ENCODE measurements at regions not wholly inside any gene's neighbourhood (a gene's known extent, or its start where the extent isn't known, plus 50 kb on each side); places are given as distances from the start of the nearest gene placed in this dataset.

DNA sequence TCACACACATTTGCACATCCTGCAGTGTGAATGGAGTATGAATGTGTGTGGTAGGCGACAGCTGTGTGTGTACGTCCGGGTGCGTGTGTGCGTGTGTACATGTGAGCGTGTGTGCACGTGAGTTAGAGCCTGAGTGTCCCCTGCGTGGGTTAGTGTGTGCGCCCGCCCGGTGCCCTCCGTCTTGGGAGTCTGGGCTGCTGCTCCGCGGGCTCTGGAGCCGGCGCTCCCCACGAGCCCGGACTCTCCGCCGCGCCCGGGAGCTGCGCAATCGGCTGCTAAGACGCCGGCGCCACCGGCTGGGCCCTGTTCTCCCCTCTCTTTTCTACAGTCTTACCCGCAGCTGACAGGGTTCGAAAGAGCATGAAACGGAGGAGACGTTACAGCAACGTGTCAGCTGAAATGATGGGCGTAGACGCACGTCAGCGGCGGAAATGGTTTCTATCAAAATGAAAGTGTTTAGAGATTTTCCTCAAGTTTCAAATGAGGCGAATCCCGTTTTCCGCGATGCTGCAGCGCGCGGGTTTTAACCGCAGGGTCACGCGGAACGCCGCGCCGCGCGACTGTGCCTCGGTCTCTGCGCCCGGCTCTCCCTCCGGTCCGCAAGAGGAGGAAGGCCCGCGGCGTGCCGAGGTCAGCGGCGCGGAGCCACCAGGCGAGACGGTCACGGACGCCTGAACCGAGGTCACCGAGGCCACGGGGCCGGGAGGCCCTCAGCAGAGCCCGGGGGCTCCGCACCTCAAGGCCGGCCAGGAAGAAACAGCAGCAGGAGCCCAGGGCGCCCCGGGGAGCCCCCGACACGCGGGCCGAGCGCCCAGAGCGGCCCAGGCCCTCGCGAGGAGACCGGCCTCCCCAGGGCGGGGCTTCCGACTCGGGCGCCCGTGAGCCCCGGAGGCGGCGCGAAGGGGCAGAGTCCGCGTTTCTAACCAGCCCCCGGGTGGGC lies 95.3 kb upstream of the BHLHE23 start:
- peak; percentile 66 for DNase-seq (ENCODE audit: low spot score)
- no peaks in the 10 kb centered on the region for H3K9me3 ChIP-seq (ENCODE audit: low read depth, low read length, poor library complexity, severe bottlenecking)
- no TSS peak for BruUV-seq (replicated peaks)

DNA sequence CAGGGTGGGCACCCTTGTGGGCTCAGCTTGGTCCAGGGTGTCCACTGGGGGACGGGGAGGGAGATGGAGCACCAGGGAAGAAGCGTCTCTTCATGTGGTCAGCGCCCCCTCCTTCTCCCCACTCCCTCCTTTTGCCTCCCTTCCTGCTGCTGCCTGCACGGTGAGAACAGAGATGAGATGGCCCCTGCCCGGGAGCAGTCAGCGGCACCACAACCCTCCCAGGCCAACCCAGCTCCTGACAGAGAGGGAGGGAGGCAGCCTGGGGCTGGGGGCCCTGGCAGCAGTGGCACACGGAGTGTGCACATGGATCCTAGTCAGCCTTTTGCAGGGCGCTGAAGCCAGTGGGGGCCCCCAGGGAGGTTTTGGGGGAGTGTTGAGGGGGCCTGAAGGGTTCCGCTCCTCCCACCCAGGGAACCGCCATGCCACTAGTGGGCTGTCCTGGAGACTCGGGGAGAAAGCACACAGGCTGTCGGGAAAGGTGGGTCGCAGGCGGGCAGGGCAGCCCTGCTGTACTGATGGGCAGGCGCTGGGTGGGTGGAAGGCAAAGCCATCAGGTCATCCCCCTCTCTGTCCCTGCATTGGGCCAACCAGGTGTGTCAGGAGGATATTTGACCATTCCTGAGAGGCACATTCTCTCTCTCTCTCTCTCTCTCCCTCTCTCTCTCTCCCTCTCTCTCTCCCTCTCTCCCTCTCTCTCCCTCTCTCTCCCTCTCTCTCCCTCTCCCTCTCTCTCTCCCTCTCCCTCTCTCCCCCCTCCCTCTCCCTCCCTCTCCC lies 94.3 kb upstream of the BHLHE23 start:
- Histone ChIP-seq H3K36me3 (ENCODE audit: insufficient read depth, low read length, poor library complexity, severe bottlenecking) (no peaks in the 10 kb centered on the region), H3K9me3 (ENCODE audit: low read depth, low read length, poor library complexity, severe bottlenecking) (no peaks in the 10 kb centered on the region), H3K4me3 (ENCODE audit: low read depth, low read length, poor library complexity, severe bottlenecking) (no peak overlapping the region), H3K4me1 (ENCODE audit: insufficient read depth, low read length, poor library complexity, severe bottlenecking) (no peaks in the 10 kb centered on the region), H3K27me3 (replicated peaks; ENCODE audit: insufficient read depth, low read depth, low read length, poor library complexity) (peaks cover 47% of the 10 kb centered on the region), H3K27ac (ENCODE audit: low read depth, low read length, poor library complexity, severe bottlenecking) (no peak overlapping the region)
- intact Hi-C loops (cut with micrococcal nuclease; ENCODE audit: unreplicated experiment), result no loop called here
- ChIA-PET CTCF (no interaction called here), POLR2A (ENCODE audit: low non-redundant PET) (no interaction called here)
- no TSS peak for BruUV-seq (replicated peaks)
- no peak for DNase-seq (ENCODE audit: low spot score)
- TF ChIP-seq, protein P1, sequence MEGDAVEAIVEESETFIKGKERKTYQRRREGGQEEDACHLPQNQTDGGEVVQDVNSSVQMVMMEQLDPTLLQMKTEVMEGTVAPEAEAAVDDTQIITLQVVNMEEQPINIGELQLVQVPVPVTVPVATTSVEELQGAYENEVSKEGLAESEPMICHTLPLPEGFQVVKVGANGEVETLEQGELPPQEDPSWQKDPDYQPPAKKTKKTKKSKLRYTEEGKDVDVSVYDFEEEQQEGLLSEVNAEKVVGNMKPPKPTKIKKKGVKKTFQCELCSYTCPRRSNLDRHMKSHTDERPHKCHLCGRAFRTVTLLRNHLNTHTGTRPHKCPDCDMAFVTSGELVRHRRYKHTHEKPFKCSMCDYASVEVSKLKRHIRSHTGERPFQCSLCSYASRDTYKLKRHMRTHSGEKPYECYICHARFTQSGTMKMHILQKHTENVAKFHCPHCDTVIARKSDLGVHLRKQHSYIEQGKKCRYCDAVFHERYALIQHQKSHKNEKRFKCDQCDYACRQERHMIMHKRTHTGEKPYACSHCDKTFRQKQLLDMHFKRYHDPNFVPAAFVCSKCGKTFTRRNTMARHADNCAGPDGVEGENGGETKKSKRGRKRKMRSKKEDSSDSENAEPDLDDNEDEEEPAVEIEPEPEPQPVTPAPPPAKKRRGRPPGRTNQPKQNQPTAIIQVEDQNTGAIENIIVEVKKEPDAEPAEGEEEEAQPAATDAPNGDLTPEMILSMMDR (conservative IDR thresholded peaks at IDR 0.05; ENCODE audit: low read depth, low read length), result no peak

More for the DNA sequence above, 95.3 kb upstream of the BHLHE23 start:
- peak; percentile 39 for TF ChIP-seq EZH2 (IDR thresholded peaks at IDR 0.05; ENCODE audit: borderline replicate concordance, low read depth, low read length, poor library complexity, severe bottlenecking)
- TF ChIP-seq, protein P1 (conservative IDR thresholded peaks at IDR 0.05; ENCODE audit: low read depth, low read length), result no peak
- peak overlapping the region; percentile 54 for H3K4me3 ChIP-seq (ENCODE audit: low read depth, low read length, poor library complexity, severe bottlenecking)
- peaks cover 41% of the 10 kb centered on the region for H3K27me3 ChIP-seq (replicated peaks; ENCODE audit: insufficient read depth, low read depth, low read length, poor library complexity)
- ChIA-PET CTCF (no interaction called here), POLR2A (ENCODE audit: low non-redundant PET) (no interaction called here)
- no peaks in the 10 kb centered on the region for H3K36me3 ChIP-seq (ENCODE audit: insufficient read depth, low read length, poor library complexity, severe bottlenecking)
- H3K4me1 ChIP-seq (ENCODE audit: insufficient read depth, low read length, poor library complexity, severe bottlenecking), result no peaks in the 10 kb centered on the region
- H3K27ac ChIP-seq (ENCODE audit: low read depth, low read length, poor library complexity, severe bottlenecking), result no peak overlapping the region
- intact Hi-C loops (cut with micrococcal nuclease; ENCODE audit: unreplicated experiment), result no loop called here

DNA sequence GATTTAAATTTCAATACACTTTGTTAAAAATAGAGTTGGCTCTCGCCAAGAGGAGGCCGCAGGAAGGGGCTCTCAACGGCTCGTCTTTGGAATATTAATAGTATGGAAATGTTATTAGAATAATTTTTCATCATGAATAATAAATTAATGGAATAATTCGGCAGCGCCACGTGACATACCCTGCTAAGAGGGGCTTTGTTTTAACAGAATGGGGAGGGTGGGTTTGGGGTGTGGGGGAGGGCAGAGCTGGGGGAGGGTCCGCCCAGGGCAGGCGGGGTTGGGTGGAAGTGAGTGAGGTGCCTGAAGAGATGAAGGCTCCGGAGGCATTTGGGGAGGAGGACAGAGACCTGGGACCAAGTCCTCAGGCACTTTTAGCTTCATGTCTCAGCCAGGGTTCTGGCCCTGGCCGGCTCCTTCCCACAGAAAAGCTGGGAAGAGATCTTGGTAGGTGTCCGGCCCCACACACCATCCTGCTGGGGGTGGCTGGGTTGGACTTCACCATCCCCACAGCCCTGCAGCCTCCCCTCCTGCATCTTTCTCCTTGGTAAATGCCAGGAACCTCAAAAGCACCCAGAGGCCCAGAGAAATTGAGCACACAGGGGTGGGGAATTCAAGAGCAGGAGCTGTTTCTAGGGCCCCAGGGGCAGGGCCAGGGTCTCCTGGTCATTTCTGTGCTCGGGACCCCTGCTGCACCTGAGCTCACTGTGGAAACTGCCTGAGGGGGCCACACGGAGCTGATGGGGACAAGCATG lies 93.6 kb upstream of the BHLHE23 start:
- no peak for DNase-seq (ENCODE audit: low spot score)
- CTCF ChIA-PET, result no interaction called here
- Histone ChIP-seq H3K27me3 (replicated peaks; ENCODE audit: insufficient read depth, low read depth, low read length, poor library complexity) (peaks cover 54% of the 10 kb centered on the region), H3K4me1 (ENCODE audit: insufficient read depth, low read length, poor library complexity, severe bottlenecking) (no peaks in the 10 kb centered on the region), H3K4me3 (ENCODE audit: low read depth, low read length, poor library complexity, severe bottlenecking) (no peak overlapping the region), H3K27ac (ENCODE audit: low read depth, low read length, poor library complexity, severe bottlenecking) (no peak overlapping the region), H3K9me3 (ENCODE audit: low read depth, low read length, poor library complexity, severe bottlenecking) (no peaks in the 10 kb centered on the region), H3K36me3 (ENCODE audit: insufficient read depth, low read length, poor library complexity, severe bottlenecking) (no peaks in the 10 kb centered on the region)
- TF ChIP-seq, protein P1 (conservative IDR thresholded peaks at IDR 0.05; ENCODE audit: low read depth, low read length), result no peak
- TF ChIP-seq EZH2 (IDR thresholded peaks at IDR 0.05; ENCODE audit: borderline replicate concordance, low read depth, low read length, poor library complexity, severe bottlenecking), result no peak
- intact Hi-C loops (cut with micrococcal nuclease; ENCODE audit: unreplicated experiment), result no loop called here
- POLR2A ChIA-PET (ENCODE audit: low non-redundant PET), result no interaction called here
- no TSS peak for BruUV-seq (replicated peaks)

Data from A673 (cell line).